HUDEP-2 (cell line): ENCODE measurements at regions not wholly inside any gene's neighbourhood (a gene's known extent, or its start where the extent isn't known, plus 50 kb on each side); places are given as distances from the start of the nearest gene placed in this dataset.

Experiments used
- DNase-seq, 76 experiments: peaks; one replicate each; lab custom pipeline; 2025; ENCODE audit not compliant: unreplicated experiment in 76 of 76; lab: John Stamatoyannopoulos, UW

DNA sequence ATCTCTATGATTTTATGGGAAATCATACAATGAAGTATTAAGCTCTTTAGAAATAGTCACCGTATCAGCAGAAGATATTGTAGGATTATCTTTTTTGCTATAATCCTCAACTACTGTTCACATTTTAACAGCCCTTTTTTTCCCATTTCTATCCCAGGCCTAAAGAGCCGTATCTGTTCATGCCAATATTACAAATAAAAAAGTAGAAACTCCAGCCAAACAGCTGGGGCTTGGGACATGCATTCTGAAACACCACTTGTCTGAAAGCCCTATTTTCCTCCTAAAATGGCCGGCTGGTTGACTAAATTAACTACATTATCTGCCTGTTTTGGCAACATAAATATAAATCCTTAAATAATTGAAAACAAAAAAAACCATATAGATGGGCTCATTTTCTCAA is 477.8 kb downstream of the CDH2 start:
- DNase-seq: no peak

DNA sequence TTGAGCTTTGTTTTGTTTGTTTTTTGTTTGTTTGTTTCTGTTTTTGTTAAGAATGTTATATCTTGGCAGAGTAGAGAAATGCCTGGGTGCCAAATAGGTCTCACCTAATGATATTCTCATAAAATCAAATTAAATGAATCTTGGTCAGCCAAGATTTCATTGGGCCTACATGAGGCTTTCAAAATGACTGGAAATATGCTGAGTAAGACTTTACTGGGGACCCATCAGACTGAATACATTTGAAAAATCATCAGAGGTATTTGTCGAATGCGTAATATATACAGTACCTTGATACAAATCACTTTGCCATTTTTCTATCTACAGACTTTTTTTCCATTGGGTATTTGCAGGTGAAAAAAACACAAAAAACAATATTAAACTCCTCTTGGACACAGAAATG is 480.8 kb downstream of the CDH2 start:
- no peak for DNase-seq

- DNase-seq: no peak
Measured at GRCh38 chr18:27695503-27695902, 481.4 kb downstream of the CDH2 start.

- no peak for DNase-seq
Measured at GRCh38 chr18:27695052-27695451, 481.9 kb downstream of the CDH2 start.

- DNase-seq: no peak
Measured at GRCh38 chr18:27688581-27688980, 488.3 kb downstream of the CDH2 start.

GRCh38 chr18:27687351-27687979 is 489.5 kb downstream of the CDH2 start:
- no peak for DNase-seq

DNA sequence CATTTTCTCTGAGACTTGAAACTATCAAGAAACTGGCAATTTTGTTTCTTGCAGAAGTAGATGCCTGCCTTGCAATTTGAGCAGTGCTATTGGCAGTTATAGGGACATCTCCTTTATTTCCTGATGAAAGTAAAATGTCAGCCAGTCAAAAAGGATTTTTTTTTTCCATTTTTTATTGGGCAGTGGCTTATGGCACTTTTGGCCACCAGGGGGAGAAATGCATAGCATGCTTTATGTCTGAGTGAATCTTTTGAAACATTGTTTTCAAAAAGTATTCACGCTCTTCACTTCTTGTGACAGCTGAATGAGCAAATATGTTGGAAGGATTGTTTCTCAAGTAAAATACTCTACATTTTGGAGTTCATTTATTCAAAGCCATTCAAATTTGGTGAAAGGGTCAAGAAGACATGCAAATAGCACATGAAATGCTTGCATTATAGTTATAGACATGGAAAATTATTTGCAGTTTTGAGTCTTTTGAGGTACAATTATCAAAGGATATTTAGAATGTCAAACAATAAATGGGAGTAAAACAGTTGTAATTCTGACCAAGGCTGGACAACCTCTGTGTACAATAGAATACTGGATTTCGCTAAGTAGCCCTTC is 491.0 kb downstream of the CDH2 start:
- peak in 4 of 76 experiments; percentile 1 to 18 (median 4) for DNase-seq

- DNase-seq: no peak
Measured at GRCh38 chr18:27685091-27685490, 491.8 kb downstream of the CDH2 start.

DNA sequence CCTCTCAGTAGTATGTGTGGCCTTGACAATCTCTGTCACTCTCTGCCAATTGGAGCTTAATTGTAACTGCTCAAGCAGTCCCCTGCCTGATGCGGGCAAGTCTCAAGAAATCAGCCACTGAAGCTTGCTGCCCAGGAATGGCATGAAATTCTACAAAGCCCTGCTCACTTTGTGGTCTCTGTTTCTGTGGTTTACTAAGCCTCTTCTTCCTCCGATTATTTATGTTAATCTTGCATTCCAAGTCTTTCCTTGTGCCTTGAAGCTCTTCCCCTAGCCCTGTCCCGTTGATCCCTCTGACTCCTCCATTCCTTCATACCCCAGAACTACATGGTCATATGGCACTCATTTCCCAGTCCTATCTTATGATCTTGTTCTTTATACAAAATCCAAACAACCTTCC is 489.3 kb upstream of the CHST9 start:
- no peak for DNase-seq

DNA sequence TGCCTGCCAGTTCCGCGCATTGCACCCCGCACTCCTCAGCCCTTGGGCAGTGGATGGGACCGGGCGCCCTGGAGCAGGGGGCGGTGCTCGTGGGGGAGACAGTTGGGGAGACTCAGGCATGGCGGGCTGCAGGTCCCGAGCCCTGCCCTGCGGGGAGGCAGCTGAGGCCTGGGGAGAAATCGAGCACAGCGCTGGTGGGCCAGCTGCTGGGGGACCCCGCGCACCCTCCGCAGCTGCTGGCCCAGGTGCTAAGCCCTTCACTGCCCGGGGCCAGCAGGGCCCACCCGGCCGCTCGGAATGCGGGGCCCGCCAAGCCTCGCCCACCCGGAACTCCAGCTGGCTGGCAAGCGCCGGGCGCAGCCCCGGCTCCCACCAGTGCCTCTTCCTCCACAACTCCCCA is 488.8 kb upstream of the CHST9 start:
- DNase-seq: no peak

GRCh38 chr18:27668158-27668557 is 483.1 kb upstream of the CHST9 start:
- DNase-seq: no peak

DNA sequence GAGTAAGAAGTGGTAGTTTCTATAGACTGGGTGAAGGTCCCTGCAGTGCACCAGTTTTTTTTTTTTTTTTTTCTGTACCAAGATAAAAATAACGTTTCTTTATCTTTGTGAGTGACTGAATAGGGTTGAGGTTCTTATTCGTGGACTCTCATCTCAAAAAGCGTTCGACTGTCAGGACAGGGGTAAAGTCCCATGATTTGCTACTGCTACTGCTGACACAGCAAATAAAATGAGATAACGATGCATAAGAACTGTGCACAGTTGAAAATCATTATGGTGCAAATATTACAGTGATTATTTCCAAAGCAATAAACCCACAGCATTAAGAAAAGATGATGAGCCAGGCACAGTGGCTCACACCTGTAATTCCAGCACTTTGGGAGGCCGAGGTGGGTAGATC is 482.0 kb upstream of the CHST9 start:
- DNase-seq: no peak

DNA sequence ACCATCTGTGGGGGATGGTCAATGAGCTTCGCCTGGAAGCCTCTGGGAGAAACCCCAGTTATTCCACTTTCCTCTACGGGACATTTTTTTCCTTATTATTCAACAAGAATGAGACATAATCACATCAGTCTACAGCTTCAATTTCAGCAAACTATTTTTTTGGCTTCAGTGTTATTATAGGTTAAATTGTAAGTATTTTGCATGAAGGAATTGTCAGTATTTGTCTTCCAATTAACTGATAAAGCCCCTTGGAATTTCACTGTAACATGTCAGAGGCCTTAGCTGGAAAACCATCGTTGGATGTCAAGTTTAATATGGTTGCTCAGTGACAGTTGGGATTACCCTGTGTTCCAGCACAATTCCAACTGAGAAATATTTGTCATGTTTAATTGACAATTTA is 480.9 kb upstream of the CHST9 start:
- no peak for DNase-seq

- DNase-seq: no peak
Measured at GRCh38 chr18:27665264-27665799, 480.2 kb upstream of the CHST9 start.

GRCh38 chr18:27662949-27663348 is 477.8 kb upstream of the CHST9 start:
- no peak for DNase-seq

GRCh38 chr18:27662537-27662936 is 477.4 kb upstream of the CHST9 start:
- no peak for DNase-seq

DNA sequence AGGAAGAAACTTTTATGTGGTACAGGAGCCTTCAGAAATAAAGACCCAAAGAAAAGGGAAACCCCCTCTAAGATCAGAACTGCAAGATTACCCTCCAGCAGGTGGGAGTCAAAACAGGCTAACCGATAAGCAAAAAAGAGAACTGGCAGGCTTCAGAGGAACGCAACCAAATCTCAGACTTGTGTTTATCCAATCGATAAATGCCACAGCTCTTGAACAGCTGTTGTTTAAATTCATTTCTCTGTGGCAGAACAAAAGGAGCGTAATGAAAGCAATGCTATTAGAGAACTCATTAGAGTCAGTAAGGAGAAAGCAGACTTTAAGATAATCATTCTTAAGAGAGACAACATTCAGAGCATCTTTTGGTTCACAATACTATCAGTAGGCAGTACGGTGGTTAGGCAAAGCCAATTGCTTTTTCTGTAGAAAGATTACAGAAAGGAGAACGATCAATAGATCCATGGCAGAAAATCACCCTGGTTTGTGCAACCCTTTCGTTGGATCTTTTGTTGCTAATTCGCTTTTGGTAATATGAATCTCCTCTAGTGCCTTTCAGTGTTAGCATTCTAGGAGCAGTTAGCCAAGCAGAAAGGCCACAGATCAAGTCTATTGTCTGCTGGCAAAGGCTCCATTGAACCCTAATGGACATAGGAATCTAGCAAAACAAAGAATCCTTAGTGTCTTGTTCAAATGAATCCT is 476.4 kb upstream of the CHST9 start:
- DNase-seq: no peak

GRCh38 chr18:27656905-27657304 is 471.8 kb upstream of the CHST9 start:
- no peak for DNase-seq

DNA sequence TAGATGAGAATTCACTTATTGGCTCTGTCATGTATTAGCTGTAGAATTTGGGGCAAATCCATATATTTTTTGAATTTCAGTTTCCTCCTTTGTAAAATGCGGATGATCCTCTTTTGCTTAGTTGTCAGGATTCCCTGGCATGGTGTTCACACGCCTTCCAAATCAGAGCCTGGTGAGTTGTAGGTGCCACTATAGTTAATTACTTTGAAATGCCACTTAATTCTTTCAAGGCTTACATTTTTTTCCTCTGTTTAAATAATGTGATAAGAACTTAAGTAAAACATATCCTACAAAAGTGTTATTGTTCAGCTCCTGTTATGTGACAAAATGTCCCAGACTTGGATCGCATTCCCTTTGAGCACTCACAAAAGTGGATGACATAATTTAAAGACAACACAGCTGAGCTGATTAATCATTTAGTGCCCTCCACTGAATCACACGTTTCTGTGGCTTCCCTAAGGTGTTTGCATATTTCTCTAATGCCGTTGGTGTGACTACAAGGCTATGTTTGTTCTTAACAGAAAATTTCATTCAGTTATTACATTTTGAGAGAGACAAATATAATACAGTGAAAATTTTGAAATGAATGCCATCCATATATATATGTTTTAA is 471.2 kb upstream of the CHST9 start:
- no peak for DNase-seq

DNA sequence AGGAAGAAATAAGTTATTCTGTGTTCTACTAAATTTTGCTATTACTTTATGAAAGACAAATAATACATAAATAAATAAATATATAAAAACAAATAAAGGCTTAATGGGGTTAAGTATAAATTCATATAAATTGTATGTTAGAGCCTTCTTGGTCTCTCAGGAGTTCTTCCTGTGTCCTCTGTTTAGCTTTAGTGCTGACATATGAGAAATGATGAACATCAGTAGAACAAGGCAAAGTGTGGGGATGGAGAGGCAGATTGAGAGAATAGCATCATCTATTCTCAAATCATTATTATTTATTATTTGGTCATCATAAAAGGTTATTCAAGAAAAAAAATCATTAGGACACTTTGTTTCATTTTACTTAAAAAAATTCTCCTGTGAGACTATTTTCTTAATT is 468.1 kb upstream of the CHST9 start:
- DNase-seq: no peak

- no peak for DNase-seq
Measured at GRCh38 chr18:27652480-27653121, 467.5 kb upstream of the CHST9 start.
